C4-2B (cell line): ENCODE measurements at regions not wholly inside any gene's neighbourhood (a gene's known extent, or its start where the extent isn't known, plus 50 kb on each side); places are given as distances from the start of the nearest gene placed in this dataset.

Experiments
- ZFX ChIP-seq: fragments of 450-650 bp; IDR thresholded peaks from 2 replicates; pipeline ENCODE4 v1.6.1; 2017
- TF ChIP-seq, protein P1 (sequence below): fragments of 450-650 bp; conservative IDR thresholded peaks from 2 replicates; pipeline ENCODE4 v1.5.1; 2017; ENCODE audit warnings: mild to moderate bottlenecking

DNA sequence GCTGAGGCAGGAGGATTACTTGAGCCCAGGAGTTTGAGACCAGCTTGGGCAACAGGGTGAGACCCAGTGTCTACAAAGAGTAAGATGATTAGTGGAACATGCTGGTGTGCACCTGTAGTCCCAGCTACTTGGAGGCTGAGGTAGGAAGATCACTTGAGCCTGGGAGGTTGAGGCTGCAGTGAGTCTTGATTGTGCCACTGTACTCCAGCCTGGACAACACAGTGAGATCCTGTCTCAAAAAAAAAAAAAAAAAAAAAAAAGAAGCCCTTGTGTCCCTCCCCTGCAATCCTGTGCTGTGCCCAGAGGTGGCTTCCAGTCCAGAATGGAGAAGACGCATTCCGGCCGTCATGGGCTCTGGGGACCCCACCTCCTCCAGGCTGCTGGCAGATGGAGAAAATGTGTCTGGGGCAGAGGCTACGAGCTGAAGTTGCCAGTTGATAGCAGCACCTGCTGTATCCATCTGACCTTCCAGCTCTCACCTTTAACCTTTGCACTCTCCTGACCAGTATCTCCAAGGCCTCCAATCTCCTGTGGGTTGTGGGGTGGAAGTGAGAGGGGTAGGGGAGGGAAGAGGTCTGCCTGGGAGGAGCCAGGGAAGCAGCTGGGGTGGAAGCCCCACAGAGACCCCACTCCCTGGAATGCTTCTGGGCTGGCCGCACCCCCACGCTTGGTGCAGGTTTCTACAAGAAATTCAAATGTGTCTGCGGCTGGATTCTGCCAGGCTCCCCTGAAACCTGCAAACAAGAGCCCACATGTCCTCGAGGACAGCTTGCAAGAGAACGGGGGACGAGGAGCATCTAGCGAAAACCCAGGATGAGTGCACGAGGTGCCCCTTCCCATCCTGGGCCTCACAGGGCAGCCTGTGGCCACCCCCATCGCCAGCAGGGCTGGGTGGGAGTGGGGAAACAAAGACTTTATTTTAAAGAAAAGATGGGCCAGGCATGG is 148.3 kb upstream of the IER5L start:
- TF ChIP-seq, protein P1, sequence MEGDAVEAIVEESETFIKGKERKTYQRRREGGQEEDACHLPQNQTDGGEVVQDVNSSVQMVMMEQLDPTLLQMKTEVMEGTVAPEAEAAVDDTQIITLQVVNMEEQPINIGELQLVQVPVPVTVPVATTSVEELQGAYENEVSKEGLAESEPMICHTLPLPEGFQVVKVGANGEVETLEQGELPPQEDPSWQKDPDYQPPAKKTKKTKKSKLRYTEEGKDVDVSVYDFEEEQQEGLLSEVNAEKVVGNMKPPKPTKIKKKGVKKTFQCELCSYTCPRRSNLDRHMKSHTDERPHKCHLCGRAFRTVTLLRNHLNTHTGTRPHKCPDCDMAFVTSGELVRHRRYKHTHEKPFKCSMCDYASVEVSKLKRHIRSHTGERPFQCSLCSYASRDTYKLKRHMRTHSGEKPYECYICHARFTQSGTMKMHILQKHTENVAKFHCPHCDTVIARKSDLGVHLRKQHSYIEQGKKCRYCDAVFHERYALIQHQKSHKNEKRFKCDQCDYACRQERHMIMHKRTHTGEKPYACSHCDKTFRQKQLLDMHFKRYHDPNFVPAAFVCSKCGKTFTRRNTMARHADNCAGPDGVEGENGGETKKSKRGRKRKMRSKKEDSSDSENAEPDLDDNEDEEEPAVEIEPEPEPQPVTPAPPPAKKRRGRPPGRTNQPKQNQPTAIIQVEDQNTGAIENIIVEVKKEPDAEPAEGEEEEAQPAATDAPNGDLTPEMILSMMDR, result no peak
- TF ChIP-seq ZFX, result no peak
